Aorta (tissue), 5 donors: ENCODE measurements at regions not wholly inside any gene's neighbourhood (a gene's known extent, or its start where the extent isn't known, plus 50 kb on each side); places are given as distances from the start of the nearest gene placed in this dataset.

ENCODE experiments used
- ATAC-seq: fragments of 200-7000 bp; cut with Tn5 transposase; one replicate; pipeline ENCODE4 v1.9.1; 2022; ENCODE audit warnings: moderate library complexity; ENCODE audit not compliant: low FRiP score
- DNase-seq, 2 donors: peaks; one replicate each; pipeline ENCODE4 v3.0.0-alpha.2; 2020
- H3K27ac ChIP-seq, 2 donors: one replicate each; pipeline ENCODE4 v1.5.1; 2013; ENCODE audit warnings: low read length in 2 of 2, mild to moderate bottlenecking in 2 of 2, moderate library complexity in 2 of 2, control low read depth in 1 of 2, inconsistent platforms in 1 of 2, low read depth in 1 of 2
- H3K27me3 ChIP-seq, 2 donors: one replicate each; pipeline ENCODE4 v1.6.1; 2013; ENCODE audit warnings: control low read depth in 1 of 2, low read length in 1 of 2, mild to moderate bottlenecking in 1 of 2, moderate library complexity in 1 of 2; ENCODE audit not compliant: insufficient read depth in 2 of 2, control insufficient read depth in 1 of 2
- H3K36me3 ChIP-seq, 2 donors: one replicate each; pipeline ENCODE4 v1.6.1; 2013; ENCODE audit warnings: control low read depth in 1 of 2, low read length in 1 of 2, mild to moderate bottlenecking in 1 of 2; ENCODE audit not compliant: insufficient read depth in 2 of 2, control insufficient read depth in 1 of 2
- H3K4me1 ChIP-seq, 2 donors: one replicate each; pipeline ENCODE4 v1.6.1; 2013; ENCODE audit warnings: low read length in 2 of 2, control low read depth in 1 of 2, mild to moderate bottlenecking in 1 of 2, moderate library complexity in 1 of 2; ENCODE audit not compliant: insufficient read depth in 2 of 2, control insufficient read depth in 1 of 2
- H3K4me3 ChIP-seq, 2 donors: one replicate each; pipeline ENCODE4 v1.5.1; 2013; ENCODE audit warnings: low read length in 2 of 2, control low read depth in 1 of 2, mild to moderate bottlenecking in 1 of 2
- H3K9me3 ChIP-seq: one replicate; pipeline ENCODE4 v1.6.1; 2013; ENCODE audit warnings: mild to moderate bottlenecking, low read length; ENCODE audit not compliant: control insufficient read depth
- WGBS, 2 donors: extraction: QIAGEN DNeasy Blood & Tissue Kit; methylation state at CpG; one replicate each; pipeline ENCODE4 v1.1.7; 2013; 5-methylcytosine and 5-hydroxymethylcytosine counted together
- intact Hi-C, 2 donors: fragments of 100-400 bp; cut with DNase I; formaldehyde crosslinking; loops; one replicate each; pipeline versions ENCODE4 v1.14.2 to v1.15.0; 2022
- donor health status: healthy with polysubstance abuse.
- donor health status: Bipolar disorder and iron deficiency.
- donor health status: DM: no; HTN: no; CAD: no.
- donor health status: DM: no; HTN: no; CAD: no.
- donor health status: DM: yes; HTN: yes; CAD: no.

GRCh38 chr16:64730261-64730660 lies 391.6 kb downstream of the CDH11 start:
- DNase-seq: no peak

GRCh38 chr16:64724339-64724738 lies 397.5 kb downstream of the CDH11 start:
- ATAC-seq (no peak), DNase-seq (no peak)
- H3K27ac ChIP-seq: no peak overlapping the region
- no peaks in the 10 kb centered on the region for H3K9me3 ChIP-seq
- H3K36me3 ChIP-seq: no peaks in the 10 kb centered on the region
- intact Hi-C loops: no loop called here
- H3K4me3 ChIP-seq: no peak overlapping the region
- H3K27me3 ChIP-seq: no peaks in the 10 kb centered on the region
- 56 to 61% methylated on average over 5 of the region's 5 CpGs for WGBS, 2 donors
- H3K4me1 ChIP-seq: no peaks in the 10 kb centered on the region

More at GRCh38 chr16:64730261-64730660, 391.6 kb downstream of the CDH11 start:
- H3K9me3 ChIP-seq: no peaks in the 10 kb centered on the region
- no peak overlapping the region for H3K4me3 ChIP-seq
- no peak overlapping the region for H3K27ac ChIP-seq
- H3K27me3 ChIP-seq: no peaks in the 10 kb centered on the region
- no peaks in the 10 kb centered on the region for H3K36me3 ChIP-seq
- 96 to 98% methylated on average over 2 of the region's 2 CpGs for WGBS, 2 donors
- no peak for ATAC-seq
- intact Hi-C loops: no loop called here
- no peaks in the 10 kb centered on the region for H3K4me1 ChIP-seq

- Histone ChIP-seq H3K27me3 (no peaks in the 10 kb centered on the region), H3K4me1 (no peaks in the 10 kb centered on the region), H3K9me3 (no peaks in the 10 kb centered on the region), H3K36me3 (no peaks in the 10 kb centered on the region), H3K4me3 (no peak overlapping the region), H3K27ac (no peak overlapping the region)
- ATAC-seq (no peak), DNase-seq (no peak)
- intact Hi-C loops: no loop called here
- 96% methylated on average over 7 of the region's 7 CpGs for WGBS, 2 donors
Observed at GRCh38 chr16:64718486-64718885, 403.4 kb downstream of the CDH11 start.

- ATAC-seq (no peak), DNase-seq (no peak)
- no peaks in the 10 kb centered on the region for H3K36me3 ChIP-seq
- H3K4me1 ChIP-seq: no peaks in the 10 kb centered on the region
- H3K4me3 ChIP-seq: no peak overlapping the region
- H3K9me3 ChIP-seq: no peaks in the 10 kb centered on the region
- 84 to 89% methylated on average over 3 of the region's 3 CpGs for WGBS, 2 donors
- H3K27ac ChIP-seq: no peak overlapping the region
- intact Hi-C loops: no loop called here
- H3K27me3 ChIP-seq: no peaks in the 10 kb centered on the region
Observed at GRCh38 chr16:64717871-64718270, 404.0 kb downstream of the CDH11 start.

GRCh38 chr16:64715624-64716023 lies 406.2 kb downstream of the CDH11 start:
- ATAC-seq (no peak), DNase-seq (no peak)
- no peaks in the 10 kb centered on the region for H3K4me1 ChIP-seq
- intact Hi-C loops: no loop called here
- no peak overlapping the region for H3K27ac ChIP-seq
- H3K27me3 ChIP-seq: no peaks in the 10 kb centered on the region
- H3K36me3 ChIP-seq: no peaks in the 10 kb centered on the region
- no peak overlapping the region for H3K4me3 ChIP-seq
- H3K9me3 ChIP-seq: no peaks in the 10 kb centered on the region
- 90% methylated on average over 2 of the region's 2 CpGs for WGBS, 2 donors

GRCh38 chr16:64712026-64712425 lies 409.8 kb downstream of the CDH11 start:
- intact Hi-C loops: no loop called here
- DNase-seq: no peak
- WGBS, 2 donors: 77 to 80% methylated on average over 3 of the region's 3 CpGs

GRCh38 chr16:64711596-64711995 lies 410.3 kb downstream of the CDH11 start:
- Histone ChIP-seq H3K27me3 (no peaks in the 10 kb centered on the region), H3K27ac (no peak overlapping the region), H3K9me3 (no peaks in the 10 kb centered on the region), H3K36me3 (no peaks in the 10 kb centered on the region), H3K4me1 (no peaks in the 10 kb centered on the region), H3K4me3 (no peak overlapping the region)
- 95 to 97% methylated on average over 2 of the region's 2 CpGs for WGBS, 2 donors
- ATAC-seq: no peak
- intact Hi-C loops: no loop called here
- no peak for DNase-seq

More at GRCh38 chr16:64712026-64712425, 409.8 kb downstream of the CDH11 start:
- H3K9me3 ChIP-seq: no peaks in the 10 kb centered on the region
- no peaks in the 10 kb centered on the region for H3K27me3 ChIP-seq
- H3K4me1 ChIP-seq: no peaks in the 10 kb centered on the region
- H3K36me3 ChIP-seq: no peaks in the 10 kb centered on the region
- ATAC-seq: no peak
- H3K27ac ChIP-seq: no peak overlapping the region
- H3K4me3 ChIP-seq: no peak overlapping the region

GRCh38 chr16:64711026-64711425 lies 410.8 kb downstream of the CDH11 start:
- Histone ChIP-seq H3K4me1 (no peaks in the 10 kb centered on the region), H3K27me3 (no peaks in the 10 kb centered on the region), H3K27ac (no peak overlapping the region), H3K9me3 (no peaks in the 10 kb centered on the region), H3K4me3 (no peak overlapping the region), H3K36me3 (no peaks in the 10 kb centered on the region)
- intact Hi-C loops: no loop called here
- DNase-seq (no peak), ATAC-seq (no peak)
- WGBS, 2 donors: 11 to 19% methylated on average over 4 of the region's 4 CpGs

GRCh38 chr16:64705443-64705842 lies 416.4 kb downstream of the CDH11 start:
- WGBS, 2 donors: 71 to 76% methylated on average over 2 of the region's 2 CpGs
- no peaks in the 10 kb centered on the region for H3K27me3 ChIP-seq
- no peaks in the 10 kb centered on the region for H3K36me3 ChIP-seq
- H3K4me3 ChIP-seq: no peak overlapping the region
- ATAC-seq (no peak), DNase-seq (no peak)
- H3K27ac ChIP-seq: no peak overlapping the region
- no peaks in the 10 kb centered on the region for H3K4me1 ChIP-seq
- intact Hi-C loops: no loop called here
- H3K9me3 ChIP-seq: no peaks in the 10 kb centered on the region
